Ishikawa (cell line): ENCODE measurements at regions not wholly inside any gene's neighbourhood (a gene's known extent, or its start where the extent isn't known, plus 50 kb on each side); places are given as distances from the start of the nearest gene placed in this dataset.

Experiments used
- CEBPB ChIP-seq: IDR thresholded peaks from 2 replicates; pipeline ENCODE4 v1.6.1; 2012
- CREB1 ChIP-seq: IDR thresholded peaks from 2 replicates; pipeline ENCODE4 v1.6.1; 2012; ENCODE audit warnings: low read depth
- EGR1 ChIP-seq: IDR thresholded peaks from 2 replicates; pipeline ENCODE4 v1.6.1; 2012
- EP300 ChIP-seq: IDR thresholded peaks from 2 replicates; pipeline ENCODE4 v1.6.1; 2012; ENCODE audit warnings: borderline replicate concordance
- FOXM1 ChIP-seq: IDR thresholded peaks from 2 replicates; pipeline ENCODE4 v1.6.1; 2012; ENCODE audit warnings: low read depth, borderline replicate concordance
- NFIC ChIP-seq: IDR thresholded peaks from 2 replicates; pipeline ENCODE4 v1.6.1; 2012
- RAD21 ChIP-seq: IDR thresholded peaks from 2 replicates; pipeline ENCODE4 v1.6.1; 2012; ENCODE audit warnings: low read depth
- TAF1 ChIP-seq: IDR thresholded peaks from 2 replicates; pipeline ENCODE4 v1.6.1; 2012; ENCODE audit warnings: low read depth, mild to moderate bottlenecking
- TCF12 ChIP-seq: IDR thresholded peaks from 2 replicates; pipeline ENCODE4 v1.6.1; 2012; ENCODE audit warnings: low read depth
- TEAD4 ChIP-seq: IDR thresholded peaks from 2 replicates; pipeline ENCODE4 v1.6.1; 2012
- YY1 ChIP-seq: IDR thresholded peaks from 2 replicates; pipeline ENCODE4 v1.6.1; 2012; ENCODE audit warnings: low read depth
- ZBTB7A ChIP-seq: IDR thresholded peaks from 2 replicates; pipeline ENCODE4 v1.6.1; 2012; ENCODE audit warnings: low read depth
- TF ChIP-seq, protein P1 (sequence below): IDR thresholded peaks from 2 replicates; pipeline ENCODE4 v1.6.1; 2012; ENCODE audit warnings: low read depth, mild to moderate bottlenecking
- TF ChIP-seq, protein P2 (sequence below): IDR thresholded peaks from 2 replicates; pipeline ENCODE4 v1.6.1; 2012
- TF ChIP-seq, protein P3 (sequence below): IDR thresholded peaks from 2 replicates; pipeline ENCODE4 v1.6.1; 2012

DNA sequence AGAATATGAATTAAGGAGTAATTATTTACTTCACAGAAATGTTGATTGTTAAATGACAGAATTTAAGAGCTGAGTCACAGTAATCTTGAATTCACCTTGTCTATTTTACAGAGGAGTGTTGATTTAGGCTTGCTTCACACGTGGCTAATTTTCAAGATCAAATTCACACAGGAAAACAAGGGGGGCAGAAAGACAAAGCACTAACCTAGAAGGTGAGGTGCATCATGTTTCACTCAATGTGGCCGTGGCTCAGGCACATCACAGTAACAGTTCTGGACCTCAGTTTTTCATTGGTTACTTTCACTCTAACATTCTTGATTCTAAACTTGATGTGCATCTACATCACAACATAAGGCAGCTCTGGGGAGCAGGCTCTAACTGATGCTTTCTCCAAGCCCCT lies 69.6 kb upstream of the GNAQ start:
- no peak for TF ChIP-seq ZBTB7A
- no peak for TF ChIP-seq YY1
- no peak for TF ChIP-seq TAF1
- no peak for TF ChIP-seq NFIC
- TF ChIP-seq EP300 = no peak
- TF ChIP-seq TEAD4 = no peak
- TF ChIP-seq CEBPB = no peak
- TF ChIP-seq, protein P1, sequence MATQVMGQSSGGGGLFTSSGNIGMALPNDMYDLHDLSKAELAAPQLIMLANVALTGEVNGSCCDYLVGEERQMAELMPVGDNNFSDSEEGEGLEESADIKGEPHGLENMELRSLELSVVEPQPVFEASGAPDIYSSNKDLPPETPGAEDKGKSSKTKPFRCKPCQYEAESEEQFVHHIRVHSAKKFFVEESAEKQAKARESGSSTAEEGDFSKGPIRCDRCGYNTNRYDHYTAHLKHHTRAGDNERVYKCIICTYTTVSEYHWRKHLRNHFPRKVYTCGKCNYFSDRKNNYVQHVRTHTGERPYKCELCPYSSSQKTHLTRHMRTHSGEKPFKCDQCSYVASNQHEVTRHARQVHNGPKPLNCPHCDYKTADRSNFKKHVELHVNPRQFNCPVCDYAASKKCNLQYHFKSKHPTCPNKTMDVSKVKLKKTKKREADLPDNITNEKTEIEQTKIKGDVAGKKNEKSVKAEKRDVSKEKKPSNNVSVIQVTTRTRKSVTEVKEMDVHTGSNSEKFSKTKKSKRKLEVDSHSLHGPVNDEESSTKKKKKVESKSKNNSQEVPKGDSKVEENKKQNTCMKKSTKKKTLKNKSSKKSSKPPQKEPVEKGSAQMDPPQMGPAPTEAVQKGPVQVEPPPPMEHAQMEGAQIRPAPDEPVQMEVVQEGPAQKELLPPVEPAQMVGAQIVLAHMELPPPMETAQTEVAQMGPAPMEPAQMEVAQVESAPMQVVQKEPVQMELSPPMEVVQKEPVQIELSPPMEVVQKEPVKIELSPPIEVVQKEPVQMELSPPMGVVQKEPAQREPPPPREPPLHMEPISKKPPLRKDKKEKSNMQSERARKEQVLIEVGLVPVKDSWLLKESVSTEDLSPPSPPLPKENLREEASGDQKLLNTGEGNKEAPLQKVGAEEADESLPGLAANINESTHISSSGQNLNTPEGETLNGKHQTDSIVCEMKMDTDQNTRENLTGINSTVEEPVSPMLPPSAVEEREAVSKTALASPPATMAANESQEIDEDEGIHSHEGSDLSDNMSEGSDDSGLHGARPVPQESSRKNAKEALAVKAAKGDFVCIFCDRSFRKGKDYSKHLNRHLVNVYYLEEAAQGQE = no peak
- no peak for TF ChIP-seq TCF12
- TF ChIP-seq, protein P2, sequence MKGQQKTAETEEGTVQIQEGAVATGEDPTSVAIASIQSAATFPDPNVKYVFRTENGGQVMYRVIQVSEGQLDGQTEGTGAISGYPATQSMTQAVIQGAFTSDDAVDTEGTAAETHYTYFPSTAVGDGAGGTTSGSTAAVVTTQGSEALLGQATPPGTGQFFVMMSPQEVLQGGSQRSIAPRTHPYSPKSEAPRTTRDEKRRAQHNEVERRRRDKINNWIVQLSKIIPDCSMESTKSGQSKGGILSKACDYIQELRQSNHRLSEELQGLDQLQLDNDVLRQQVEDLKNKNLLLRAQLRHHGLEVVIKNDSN = no peak
- no peak for TF ChIP-seq CREB1
- no peak for TF ChIP-seq FOXM1
- no peak for TF ChIP-seq EGR1
- TF ChIP-seq, protein P3, sequence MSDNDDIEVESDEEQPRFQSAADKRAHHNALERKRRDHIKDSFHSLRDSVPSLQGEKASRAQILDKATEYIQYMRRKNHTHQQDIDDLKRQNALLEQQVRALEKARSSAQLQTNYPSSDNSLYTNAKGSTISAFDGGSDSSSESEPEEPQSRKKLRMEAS = no peak
- no peak for TF ChIP-seq RAD21

DNA sequence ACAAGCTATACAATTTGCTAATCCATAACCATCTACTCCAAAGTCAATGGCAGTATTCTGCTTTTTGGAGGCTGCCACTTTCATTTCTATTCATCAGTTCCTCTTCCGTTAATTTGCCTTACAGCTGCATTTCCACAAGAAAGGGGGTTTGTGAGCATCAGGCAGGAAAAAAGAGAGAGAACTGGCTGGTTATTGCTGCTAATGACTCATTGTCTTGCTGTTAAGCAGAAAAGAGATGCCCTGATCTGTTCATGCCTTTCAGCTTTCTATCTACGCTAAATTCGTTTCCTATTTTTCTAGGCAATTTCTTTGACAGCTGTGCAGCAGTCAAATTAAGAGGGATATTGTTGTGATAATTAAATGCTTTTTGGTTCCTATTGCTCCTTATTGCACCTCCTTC lies 65.9 kb upstream of the GNAQ start:
- no peak for TF ChIP-seq ZBTB7A
- TF ChIP-seq, protein P2 = no peak
- no peak for TF ChIP-seq TEAD4
- no peak for TF ChIP-seq TCF12
- TF ChIP-seq, protein P3 = no peak
- no peak for TF ChIP-seq CREB1
- TF ChIP-seq TAF1 = no peak
- TF ChIP-seq, protein P1 = no peak
- TF ChIP-seq YY1 = no peak
- TF ChIP-seq RAD21 = no peak
- TF ChIP-seq FOXM1 = no peak
- no peak for TF ChIP-seq EP300
- no peak for TF ChIP-seq EGR1
- no peak for TF ChIP-seq CEBPB
- no peak for TF ChIP-seq NFIC

DNA sequence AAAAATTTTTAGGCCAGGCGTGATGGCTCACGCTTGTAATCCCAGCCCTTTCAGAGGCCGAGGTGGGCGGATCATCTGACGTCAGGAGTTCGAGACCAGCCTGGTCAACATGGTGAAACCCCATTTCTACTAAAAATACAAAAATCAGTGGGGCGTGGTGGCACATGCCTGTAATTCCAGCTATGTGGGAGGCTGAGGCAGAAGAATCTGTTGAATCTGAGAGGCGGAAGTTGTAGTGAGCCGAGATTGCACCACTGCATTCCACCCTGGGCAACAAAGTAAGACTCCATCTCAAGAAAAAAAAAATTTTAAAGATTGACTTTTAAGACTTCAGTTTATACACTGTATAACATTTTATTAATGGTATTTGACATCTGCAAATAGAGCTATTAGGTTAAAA lies 60.1 kb upstream of the GNAQ start:
- no peak for TF ChIP-seq ZBTB7A
- TF ChIP-seq TCF12 = no peak
- no peak for TF ChIP-seq CREB1
- TF ChIP-seq TAF1 = no peak
- TF ChIP-seq NFIC = no peak
- no peak for TF ChIP-seq CEBPB
- no peak for TF ChIP-seq EGR1
- TF ChIP-seq RAD21 = no peak
- no peak for TF ChIP-seq YY1
- no peak for TF ChIP-seq EP300
- TF ChIP-seq, protein P2 = no peak
- TF ChIP-seq, protein P3 = no peak
- TF ChIP-seq FOXM1 = no peak
- no peak for TF ChIP-seq TEAD4
- TF ChIP-seq, protein P1 = no peak

DNA sequence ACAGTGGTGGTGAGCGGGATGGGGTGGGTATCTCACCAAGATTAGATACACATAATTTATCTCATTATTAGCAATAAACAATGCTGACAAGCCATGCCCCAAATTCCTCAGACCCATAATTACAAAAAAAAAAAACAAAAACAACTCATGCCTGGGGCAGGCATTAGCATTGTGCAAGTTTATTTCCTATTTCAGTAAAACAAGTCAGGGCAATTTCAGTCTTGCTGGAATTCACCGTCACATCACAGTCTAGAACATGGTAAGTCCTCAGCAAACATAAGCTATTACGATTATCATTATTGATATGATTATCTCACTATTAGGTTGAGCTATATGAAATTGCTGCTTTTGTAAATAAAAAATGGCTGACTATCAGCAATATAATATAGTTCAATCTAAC lies 57.5 kb upstream of the GNAQ start:
- TF ChIP-seq, protein P1 = no peak
- TF ChIP-seq ZBTB7A = no peak
- TF ChIP-seq RAD21 = no peak
- no peak for TF ChIP-seq TEAD4
- TF ChIP-seq, protein P2 = no peak
- no peak for TF ChIP-seq EP300
- no peak for TF ChIP-seq CREB1
- no peak for TF ChIP-seq FOXM1
- no peak for TF ChIP-seq EGR1
- TF ChIP-seq YY1 = no peak
- TF ChIP-seq, protein P3 = no peak
- TF ChIP-seq NFIC = no peak
- TF ChIP-seq TCF12 = no peak
